RPMI8226 (cell line): ENCODE measurements at regions not wholly inside any gene's neighbourhood (a gene's known extent, or its start where the extent isn't known, plus 50 kb on each side); places are given as distances from the start of the nearest gene placed in this dataset.

Experiments
- DNase-seq: peaks from one replicate; pipeline ENCODE4 v3.0.0-alpha.2; 2015

DNA sequence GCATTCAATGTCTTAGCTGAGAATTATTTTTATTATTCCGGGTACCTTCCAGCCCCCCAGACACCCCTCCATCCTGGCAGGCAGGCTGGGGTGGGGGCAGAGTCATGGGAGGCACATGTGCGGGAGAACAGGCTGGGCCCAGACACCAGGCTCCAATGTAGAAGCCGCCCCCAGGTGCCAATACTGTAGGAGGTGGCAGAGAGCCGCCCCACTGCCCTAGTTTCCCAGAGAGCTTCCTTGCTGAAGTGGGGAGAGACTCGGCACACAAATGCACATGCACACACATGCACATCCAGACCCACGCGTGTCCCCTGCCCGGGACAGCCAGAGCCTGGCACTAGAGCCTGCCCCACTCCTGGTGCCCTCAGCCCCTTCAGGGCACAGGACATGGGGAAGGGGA, 98.4 kb upstream of the LINGO1 start:
- DNase-seq, result no peak

DNA sequence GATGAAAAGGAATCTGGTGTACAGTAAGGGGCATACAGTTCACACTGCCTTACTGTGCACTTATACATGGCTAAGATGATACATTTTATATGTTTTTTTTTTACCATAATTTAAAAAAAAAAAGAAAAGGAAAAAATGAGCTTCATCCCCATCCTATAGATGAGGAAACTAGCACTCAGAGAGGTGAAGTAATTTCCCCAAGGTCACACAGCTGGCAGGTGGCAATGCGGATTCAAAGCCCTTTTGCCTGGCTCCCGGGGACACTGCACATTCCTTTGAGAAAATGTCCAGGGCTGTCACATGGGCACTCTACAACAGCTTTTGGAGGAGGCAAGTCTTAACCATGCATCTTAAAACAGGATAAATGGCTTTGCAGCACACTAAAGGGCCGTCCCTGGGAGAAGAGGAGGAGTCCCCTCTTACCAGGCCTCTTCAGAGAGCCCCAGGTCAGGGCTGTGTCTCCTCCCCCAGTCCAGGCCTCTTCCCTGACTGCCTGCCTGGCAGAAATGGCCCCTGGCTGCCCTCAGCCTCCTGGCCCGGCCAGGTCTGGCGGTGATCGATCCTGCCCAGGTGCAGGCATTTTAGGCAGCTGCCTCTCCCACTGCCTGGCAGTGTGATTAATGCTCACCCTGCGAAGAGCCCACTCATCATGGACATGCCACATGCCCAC, 95.1 kb upstream of the LINGO1 start:
- no peak for DNase-seq

DNA sequence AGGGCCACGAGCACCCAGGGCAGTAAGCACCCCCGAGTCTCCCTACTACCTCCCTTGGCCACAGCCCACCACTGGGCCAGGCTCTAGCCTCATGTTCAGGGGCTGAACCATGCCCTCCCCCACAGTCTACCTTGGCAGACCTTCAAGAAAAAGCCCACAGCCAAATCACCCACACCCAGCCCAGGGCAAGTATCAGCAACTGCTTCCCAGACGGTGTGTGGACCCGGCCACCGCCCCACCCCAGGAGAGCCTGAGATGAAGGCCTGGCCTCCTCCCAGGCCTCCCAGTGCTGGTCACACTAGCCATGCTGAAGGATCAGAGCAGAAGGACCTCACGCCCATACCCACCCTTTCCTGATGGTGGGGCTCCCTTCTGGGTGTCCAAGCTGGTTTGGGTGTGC, 92.0 kb upstream of the LINGO1 start:
- no peak for DNase-seq

- DNase-seq, result no peak
Measured at GRCh38 chr15:77723756-77724155, 91.0 kb upstream of the LINGO1 start.

GRCh38 chr15:77722759-77723460, 90.2 kb upstream of the LINGO1 start:
- no peak for DNase-seq

- DNase-seq, result peak; percentile 35
Measured at GRCh38 chr15:77721963-77722362, 89.3 kb upstream of the LINGO1 start.

DNA sequence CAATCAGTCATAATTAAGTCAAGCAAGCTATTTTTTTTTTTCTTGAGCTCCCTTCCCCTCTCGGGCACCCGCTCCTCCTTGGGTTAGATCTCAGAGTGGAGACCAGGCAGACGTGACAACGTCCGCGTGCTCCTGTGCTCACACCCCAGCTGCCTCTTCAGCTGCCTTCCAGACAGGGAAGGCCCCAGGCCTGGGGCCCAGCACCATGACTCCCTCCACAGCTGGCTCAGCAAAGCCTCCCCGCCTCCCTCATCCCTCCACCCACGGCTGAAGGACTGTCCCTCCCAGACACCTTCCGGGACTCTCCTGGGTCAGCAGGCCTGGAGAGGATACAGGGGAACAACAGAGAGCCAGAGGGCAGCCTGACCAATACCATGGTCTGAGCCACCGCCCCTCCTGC, 87.9 kb upstream of the LINGO1 start:
- DNase-seq, result peak; percentile 34

GRCh38 chr15:77720173-77720572, 87.5 kb upstream of the LINGO1 start:
- no peak for DNase-seq

DNA sequence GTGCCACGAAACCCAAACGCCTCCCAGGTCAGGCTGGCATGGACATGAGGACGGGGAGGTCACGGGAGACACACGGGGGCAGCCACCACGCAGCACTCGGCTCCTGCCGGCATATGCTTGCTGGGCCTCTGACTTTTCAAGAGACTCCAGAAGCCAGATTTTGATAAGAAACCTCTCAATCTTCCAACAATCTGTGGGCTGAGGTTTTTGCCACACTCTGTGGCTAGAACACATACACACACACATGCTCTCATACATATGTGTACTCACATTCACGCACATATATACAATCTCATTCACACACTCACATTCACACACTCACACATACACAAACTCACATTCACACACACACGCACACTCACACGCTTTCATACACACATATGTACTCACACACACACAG, 86.7 kb upstream of the LINGO1 start:
- no peak for DNase-seq

DNA sequence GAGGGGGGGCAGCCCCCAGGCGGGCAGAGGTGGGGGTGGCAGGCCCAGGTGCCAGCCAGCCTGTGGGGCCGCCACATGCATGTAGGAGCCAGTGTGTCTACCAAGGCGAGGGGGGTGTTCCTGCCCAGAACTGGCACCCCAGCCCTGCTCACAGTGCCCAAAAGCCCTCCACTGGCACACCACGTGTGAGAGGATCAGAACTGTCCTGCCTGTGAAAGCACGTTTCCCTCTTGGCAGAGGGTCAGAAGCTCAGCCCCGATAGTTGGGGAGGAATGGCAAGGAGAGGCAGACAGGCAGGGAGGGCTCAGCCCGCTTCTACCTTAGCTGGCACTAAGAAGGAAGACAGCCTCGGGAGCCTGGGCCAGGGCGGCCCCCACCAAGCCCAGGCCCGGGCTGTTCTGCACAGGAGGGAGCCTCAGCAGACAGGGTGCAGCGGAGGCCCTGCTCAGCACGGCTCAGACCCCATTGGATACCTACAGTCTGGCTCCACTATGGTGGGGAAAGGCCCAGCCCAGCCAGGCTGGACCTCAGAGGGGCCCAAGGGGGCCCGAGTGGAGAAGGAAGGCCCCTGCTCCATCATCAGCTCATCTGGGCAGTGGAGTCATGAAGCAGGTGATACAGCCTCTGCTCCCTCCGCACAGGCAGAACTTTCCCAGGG, 84.8 kb upstream of the LINGO1 start:
- DNase-seq, result no peak

DNA sequence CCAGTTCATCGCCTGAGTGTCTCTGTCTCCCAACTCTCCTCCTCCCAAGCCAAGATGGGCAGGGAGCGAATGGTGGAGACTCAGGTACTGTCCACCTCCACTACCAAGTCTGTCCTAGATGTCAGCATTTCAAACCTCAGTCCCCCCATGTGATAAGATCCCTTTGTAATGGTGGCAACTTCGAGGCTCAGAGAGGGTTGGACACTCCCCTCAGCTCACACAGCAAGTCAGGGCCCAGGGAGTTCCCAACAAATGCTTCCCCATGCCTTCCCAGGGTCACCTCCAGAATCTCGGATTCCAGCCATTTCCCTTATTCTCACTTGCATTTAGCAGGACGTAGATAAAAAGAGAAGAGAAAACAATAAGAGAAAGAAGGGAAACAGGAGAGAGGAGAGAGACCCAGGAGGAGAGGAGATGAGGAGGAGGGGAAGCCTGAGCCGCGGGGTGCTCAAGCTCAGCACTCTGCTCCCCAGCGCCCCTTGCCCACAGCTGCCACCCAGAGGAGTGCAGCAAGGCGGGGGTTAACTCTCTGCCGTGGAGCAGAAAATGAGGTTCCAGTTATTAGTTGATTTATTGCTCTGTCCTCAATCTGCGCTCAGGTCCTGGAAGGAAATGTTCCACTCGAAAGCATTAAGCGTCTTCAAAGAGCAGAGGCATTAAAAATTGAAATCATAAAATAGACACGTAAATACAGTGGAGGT, 84.1 kb upstream of the LINGO1 start:
- no peak for DNase-seq

GRCh38 chr15:77715860-77716259, 83.1 kb upstream of the LINGO1 start:
- no peak for DNase-seq

DNA sequence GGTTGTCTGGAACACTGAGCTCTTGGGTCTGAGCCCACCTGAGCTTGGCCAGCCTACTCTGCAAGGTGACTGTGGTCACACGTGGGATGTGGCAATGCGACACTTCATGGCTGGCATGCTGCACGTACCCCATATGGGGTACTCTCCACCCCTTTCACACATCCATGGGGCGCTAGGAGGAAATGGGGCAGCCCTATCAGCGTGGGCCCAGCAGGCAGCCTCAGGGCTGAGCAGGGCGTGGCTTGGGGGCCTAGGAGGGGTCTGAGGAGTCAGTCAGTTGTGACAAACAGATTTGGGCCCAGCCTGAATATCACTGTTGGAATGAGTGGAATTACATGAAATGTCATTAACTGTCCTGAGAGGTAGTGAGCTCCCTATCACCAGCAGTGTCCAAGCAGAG, 82.3 kb upstream of the LINGO1 start:
- no peak for DNase-seq

DNA sequence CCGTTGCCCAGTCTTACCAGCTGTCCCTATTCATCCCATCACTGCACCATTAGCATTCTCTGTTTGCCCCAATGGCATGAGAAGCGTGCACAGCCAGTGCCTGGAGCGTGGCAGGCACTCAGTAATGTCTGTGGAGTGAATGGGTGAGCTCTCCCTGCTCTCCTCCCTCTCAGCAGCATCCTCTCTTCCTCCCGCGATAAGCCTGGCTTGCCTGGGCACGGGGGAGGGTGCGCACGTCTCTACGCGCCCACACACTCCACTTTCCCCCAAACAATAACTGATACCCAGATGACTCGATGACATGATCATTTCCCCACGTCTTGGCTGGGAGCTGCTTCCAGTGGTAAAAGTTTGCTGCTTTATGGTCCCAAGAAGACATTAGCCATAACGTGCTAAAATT, 81.8 kb upstream of the LINGO1 start:
- DNase-seq, result no peak

DNA sequence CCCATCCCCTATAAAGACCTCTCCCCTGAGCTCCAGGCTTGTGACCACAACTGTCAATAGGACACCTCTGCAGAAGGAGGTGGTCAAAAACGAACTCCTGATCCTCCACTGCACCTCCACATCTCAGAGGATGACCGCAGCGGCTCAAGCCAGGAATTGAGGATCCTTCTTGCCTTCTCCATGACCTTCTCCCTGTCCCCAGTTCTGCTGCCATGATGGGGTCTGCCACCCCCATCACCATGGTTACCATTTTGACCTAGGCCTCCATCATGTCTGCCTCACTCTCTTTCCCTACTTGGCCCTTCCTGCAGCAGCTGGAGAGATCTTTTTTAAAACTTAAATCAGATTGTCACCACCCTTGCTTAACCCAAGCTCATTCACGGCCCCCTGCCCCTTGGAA, 81.3 kb upstream of the LINGO1 start:
- no peak for DNase-seq

DNA sequence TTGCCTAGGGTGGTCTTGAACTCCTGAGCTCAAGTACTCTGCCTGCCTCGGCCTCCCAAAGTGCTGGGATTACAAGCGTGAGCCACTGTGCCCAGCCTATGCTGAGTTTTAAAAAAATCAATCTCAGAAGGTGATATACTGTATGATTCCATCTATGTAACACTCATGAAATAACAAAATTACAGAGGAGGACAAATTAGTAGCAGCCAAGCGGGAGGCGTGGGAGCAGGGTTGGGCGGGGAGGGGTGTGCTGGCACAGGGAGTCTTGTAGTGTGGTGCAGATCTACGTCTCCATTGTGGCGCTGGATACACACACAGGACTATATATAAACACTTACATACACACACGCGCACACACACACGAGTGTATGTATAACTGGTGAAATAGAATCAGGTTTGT, 80.6 kb upstream of the LINGO1 start:
- no peak for DNase-seq

- DNase-seq, result no peak
Measured at GRCh38 chr15:77712438-77712837, 79.7 kb upstream of the LINGO1 start.

DNA sequence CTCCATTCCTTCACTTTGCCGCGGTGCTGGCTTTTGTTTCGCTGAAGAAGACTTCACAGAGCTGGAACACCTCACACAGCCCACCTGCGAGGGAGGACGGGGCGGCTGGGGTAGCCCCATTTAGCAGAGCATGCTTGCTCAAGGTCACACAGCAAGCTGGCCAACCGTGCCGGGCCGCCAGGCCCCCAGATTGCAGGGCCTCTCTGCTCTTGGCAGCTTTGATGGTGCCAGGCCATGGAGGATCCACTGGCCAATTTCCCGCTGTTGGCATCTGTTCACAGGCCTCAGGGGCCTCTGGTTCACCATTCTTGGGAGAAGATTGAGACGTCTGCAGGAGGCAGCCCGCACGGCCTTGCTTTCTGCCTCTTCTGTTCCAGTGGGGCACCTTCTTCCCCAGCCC, 77.9 kb upstream of the LINGO1 start:
- no peak for DNase-seq

DNA sequence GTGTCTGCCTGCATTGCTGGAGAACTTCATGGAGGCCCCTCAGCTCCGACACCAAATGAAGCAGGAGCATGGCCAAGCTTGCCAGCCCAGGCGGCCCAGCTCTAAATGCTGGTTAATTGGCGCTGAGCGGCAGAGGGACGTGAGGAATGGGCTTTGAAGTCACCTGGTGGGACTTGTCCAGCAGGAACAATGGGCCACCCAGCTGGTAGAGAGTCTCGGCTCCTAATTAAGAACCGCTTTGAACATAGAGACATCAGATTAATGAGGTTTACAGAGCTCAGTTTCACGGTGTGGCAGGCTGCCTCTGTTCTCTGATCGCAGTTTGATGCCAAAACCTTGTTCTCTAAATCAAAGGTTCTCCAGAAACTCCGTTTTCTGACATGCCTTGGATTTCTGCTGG, 77.5 kb upstream of the LINGO1 start:
- DNase-seq, result no peak

DNA sequence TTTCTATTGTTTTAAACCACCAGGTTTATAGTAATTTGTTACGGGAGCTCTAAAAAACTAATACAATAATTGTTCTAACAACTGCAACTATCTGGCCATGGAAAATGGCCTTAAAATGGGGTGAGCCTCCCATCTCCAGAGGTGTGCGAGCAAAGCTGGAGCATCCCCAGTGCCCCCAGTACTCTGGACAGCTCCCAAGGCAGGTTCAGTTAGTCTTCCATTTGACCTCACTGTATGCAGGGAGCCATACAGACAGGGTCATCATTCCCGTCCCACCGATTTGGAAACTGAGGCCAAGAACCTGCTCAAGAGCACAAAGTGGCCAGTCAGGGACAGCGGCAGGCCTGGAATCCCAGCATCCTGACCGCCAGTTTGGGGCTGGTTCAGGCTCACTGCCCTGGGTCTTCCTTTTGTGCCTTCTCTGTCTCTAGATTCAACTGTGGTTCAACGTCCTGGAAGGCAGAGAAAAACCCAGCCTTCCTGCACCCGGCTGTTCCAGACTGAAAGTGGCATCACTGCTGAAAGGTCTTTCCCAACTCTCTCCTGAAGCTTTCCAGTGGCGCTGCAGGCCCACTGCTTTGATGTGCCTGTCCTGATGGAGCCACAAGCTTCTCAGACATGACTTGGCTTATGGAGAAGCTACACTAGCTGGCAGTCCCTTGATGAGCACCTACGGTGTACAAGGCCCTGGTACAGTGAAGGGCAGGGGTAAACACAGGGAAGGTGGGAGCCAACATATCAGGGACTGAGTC, 76.6 kb upstream of the LINGO1 start:
- peak; percentile 15 for DNase-seq

DNA sequence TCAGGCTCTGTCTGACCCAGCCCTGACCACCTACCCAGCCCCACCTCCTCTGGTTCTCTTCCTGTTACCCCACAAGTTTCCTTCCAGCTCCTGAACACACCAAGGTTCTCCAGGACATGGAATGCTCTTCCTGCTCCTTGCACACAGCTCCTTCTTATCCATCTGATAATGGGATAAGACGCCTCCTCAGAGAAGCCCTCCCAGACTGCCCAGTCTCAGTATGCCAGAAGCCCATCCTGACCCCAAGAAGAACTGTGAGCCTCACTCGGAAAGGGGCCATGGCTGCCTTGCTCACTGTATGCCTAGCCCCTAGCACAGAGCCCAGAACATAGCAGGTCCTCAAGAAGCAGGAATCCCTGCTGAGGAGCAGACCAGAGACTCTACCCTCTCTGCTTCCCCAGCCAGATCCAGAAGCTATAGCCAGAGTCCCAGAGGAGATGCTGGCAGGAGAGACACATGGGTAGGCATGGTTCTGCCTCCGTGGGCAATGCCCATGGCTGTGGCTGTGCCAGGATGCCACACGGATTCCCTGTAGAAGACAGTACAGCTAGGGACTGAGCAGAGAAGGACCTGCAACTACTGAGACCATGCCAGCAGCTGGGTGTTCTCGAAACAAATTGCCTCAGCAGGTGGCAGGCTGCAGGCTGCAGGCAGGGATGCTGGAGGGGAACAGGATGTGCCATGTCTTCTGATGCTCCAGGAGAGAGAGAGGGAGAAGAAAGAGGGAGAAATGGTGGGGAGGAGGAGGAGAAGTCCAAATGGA, 74.0 kb upstream of the LINGO1 start:
- no peak for DNase-seq
